HG03097 (cell line): ENCODE measurements at regions not wholly inside any gene's neighbourhood (a gene's known extent, or its start where the extent isn't known, plus 50 kb on each side); places are given as distances from the start of the nearest gene placed in this dataset.

ENCODE experiments used
- ATAC-seq: cut with Tn5 transposase; IDR thresholded peaks from one replicate; pipeline ENCODE4 v1.9.1; 2021; ENCODE audit not compliant: unreplicated experiment, low FRiP score

DNA sequence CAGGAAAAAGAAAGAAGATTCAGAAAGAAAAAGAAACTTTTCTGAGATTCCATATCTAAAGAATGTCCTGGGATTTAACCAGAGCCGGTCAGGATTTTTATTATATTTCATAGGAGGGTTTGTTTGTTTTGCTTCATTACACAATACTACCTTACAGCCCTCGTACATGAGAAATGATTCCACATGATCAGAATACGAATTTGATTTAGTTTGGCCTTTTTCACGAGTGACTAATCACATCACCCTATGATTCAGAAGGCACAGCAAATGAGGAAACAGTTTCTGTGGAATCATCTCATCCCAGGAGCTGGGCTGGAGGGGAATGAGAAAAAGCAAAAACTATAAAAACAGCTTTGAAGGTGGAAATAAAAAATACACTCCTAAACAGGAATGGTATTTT, 54.7 kb upstream of the VWC2 start:
- ATAC-seq: no peak

DNA sequence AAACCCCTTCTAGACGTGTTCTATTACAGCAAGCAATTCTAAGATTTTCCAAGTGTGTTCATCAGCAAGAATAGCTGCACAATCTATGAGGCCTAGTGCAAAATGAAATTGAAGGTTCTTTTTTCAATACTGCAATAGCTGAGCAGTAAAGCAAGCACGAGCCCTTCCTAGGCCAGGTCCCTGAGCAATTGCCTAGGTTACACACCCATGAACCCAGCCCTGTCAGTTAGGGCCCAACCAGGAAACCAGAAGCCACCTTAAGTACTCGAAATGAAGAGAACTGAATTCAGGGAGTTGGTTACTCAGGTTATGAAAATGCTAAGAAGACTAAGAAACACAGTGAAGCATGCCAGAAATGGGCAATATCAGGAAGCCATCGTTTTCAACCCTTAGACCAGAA, 52.0 kb upstream of the VWC2 start:
- ATAC-seq: no peak
